Fibroblast of lung (primary cell): ENCODE measurements at regions not wholly inside any gene's neighbourhood (a gene's known extent, or its start where the extent isn't known, plus 50 kb on each side); places are given as distances from the start of the nearest gene placed in this dataset.

ENCODE experiments used
- CTCF ChIP-seq, 2 donors: IDR thresholded peaks in 1 of 2; conservative IDR thresholded peaks in 1 of 2; 1 replicate in 1 of 2; 2 replicates in 1 of 2; pipeline ENCODE4 v1.5.1; 2011 to 2012; ENCODE audit warnings: low read length in 2 of 2, control low read depth in 1 of 2, inconsistent platforms in 1 of 2, low read depth in 1 of 2, mild to moderate bottlenecking in 1 of 2
- EZH2 ChIP-seq: IDR thresholded peaks from 2 replicates; pipeline ENCODE4 v1.5.1; 2012; ENCODE audit warnings: low read length, control low read depth, mild to moderate bottlenecking; ENCODE audit errors: missing control alignments

- TF ChIP-seq CTCF (conservative IDR thresholded peaks at IDR 0.05 in 1 of 2, IDR thresholded peaks at IDR 0.05 in 1 of 2; ENCODE audit: low read depth in 1 of 2, low read length in 2 of 2), result no peak
- TF ChIP-seq EZH2, result no peak
Measured at GRCh38 chr18:8529609-8530008, 79.6 kb upstream of the RAB12 start.
